Spleen (tissue), 3 donors: ENCODE measurements at regions not wholly inside any gene's neighbourhood (a gene's known extent, or its start where the extent isn't known, plus 50 kb on each side); places are given as distances from the start of the nearest gene placed in this dataset.
"Not testable (repeated sequence)": the region's sequence is repeated elsewhere in the genome, so short reads cannot be mapped to it uniquely, and the experiment has no call there.

ENCODE experiments used
- POLR2A ChIP-seq, 3 donors: fragments of 450-650 bp; IDR thresholded peaks; one replicate each; pipeline ENCODE4 v1.5.1; 2017; ENCODE audit warnings: antibody characterized with exemption in 3 of 3, mild to moderate bottlenecking in 1 of 3
- POLR2AphosphoS5 ChIP-seq, 3 donors: sonication (generic); formaldehyde crosslinking; IDR thresholded peaks; one replicate each; pipeline ENCODE4 v1.5.1; 2017; ENCODE audit warnings: antibody characterized with exemption in 3 of 3

- TF ChIP-seq POLR2A, POLR2AphosphoS5 (IDR thresholded peaks at IDR 0.05): not testable (repeated sequence)
These were observed 71.0 kb upstream of the RNU2-1 start for GRCh38 chr17:43304792-43305191.
